Stimulated activated CD4-positive, alpha-beta T cell treated with anti-CD3 and anti-CD28 coated beads, Interleukin-15, amount 100 ng/mL, for 48 hours (primary cell): ENCODE measurements at regions not wholly inside any gene's neighbourhood (a gene's known extent, or its start where the extent isn't known, plus 50 kb on each side); places are given as distances from the start of the nearest gene placed in this dataset.

ENCODE experiments used
- DNase-seq, 2 donors: peaks; one replicate each; pipeline ENCODE4 v3.0.0-alpha.2; 2020; ENCODE audit warnings: low read depth in 2 of 2

- no peak for DNase-seq
Measured at GRCh38 chr17:72342627-72343527, 222.1 kb downstream of the SOX9 start.

- no peak for DNase-seq
Measured at GRCh38 chr17:72343911-72344310, 223.1 kb downstream of the SOX9 start.

GRCh38 chr17:72344613-72345012 is 223.8 kb downstream of the SOX9 start:
- DNase-seq: no peak

GRCh38 chr17:72345088-72345487 is 224.3 kb downstream of the SOX9 start:
- DNase-seq: no peak

DNA sequence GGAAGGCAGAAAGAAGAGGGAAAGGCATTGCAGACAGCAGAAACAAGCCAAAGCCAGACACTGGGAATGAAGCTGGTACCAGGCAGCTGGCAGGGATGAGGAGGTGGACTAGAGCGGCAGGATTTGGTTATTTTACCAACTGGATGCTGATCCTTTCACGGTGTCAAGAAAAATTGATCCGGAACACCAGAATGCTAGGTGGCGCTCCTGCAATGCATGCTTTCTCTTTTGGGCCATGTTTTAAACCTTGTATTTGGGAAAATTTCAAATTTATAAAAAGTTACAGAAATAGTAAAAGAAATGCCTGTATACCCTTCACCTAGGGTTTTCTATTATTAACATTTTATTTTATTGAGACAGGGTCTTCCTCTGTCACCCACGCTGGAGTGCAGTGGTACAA is 224.7 kb downstream of the SOX9 start:
- DNase-seq: no peak

GRCh38 chr17:72346306-72346705 is 225.5 kb downstream of the SOX9 start:
- no peak for DNase-seq

- no peak for DNase-seq
Measured at GRCh38 chr17:72349011-72349410, 228.2 kb downstream of the SOX9 start.

DNA sequence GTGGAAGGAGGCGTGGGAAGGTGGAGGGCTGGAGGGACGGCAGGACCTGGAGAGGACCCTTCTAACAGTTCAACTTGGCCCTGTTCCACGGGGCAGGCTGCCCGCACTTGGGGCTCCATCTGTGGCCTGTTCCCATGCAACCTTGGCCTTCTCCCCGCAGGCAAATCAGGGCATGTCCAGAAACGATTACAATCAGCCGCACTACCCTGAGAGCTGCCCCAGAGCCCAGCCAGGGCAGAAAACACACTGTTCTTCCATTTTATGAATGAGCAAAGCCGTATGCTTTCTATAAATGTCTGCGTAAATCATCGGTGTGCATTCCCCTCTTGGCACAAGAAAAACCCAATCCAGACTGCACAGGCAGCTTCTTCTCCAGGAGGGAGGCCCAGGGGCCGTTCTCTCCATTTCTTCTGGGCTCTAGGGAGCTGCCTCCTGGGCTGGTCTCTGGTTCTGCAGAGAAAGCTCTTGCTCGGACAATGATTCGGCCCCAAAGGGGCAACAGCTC is 228.7 kb downstream of the SOX9 start:
- DNase-seq: no peak

DNA sequence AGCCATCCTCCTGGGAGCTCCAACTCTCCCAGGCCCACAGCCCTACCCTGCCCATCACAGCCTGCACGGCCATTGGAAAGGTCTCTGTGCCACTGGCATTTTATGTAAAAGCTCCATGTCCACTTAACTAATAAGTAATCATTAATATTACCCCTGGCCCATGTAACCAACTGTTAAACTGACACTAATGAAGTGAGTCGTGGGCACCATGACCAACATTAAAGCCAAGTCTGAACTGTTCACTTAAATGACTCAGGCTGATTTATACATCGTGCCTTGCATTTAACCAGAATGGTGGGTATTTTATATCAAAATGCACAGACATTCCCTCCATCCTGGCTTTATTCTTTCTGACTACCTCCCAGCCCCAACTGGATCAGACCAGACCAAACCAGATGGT is 229.3 kb downstream of the SOX9 start:
- no peak for DNase-seq

DNA sequence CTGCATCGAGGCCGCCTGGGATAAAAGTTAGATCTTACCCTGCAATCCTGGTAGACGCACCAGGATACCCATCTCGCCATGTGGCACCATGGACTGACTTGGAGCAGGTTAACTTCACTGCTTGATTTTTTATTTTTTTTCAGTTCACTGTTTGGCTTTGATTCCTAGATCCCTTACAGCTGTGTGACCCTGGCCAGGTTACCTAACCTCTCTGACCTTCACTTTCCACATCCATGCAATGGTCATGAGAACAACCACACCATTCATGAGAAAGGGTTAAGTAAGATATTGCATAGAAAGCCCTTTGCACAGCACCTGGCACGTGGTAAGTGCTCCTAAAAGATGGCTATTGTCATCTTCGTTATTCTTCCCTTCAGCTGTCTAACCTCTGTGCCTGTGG is 230.5 kb downstream of the SOX9 start:
- no peak for DNase-seq

GRCh38 chr17:72351884-72352346 is 231.1 kb downstream of the SOX9 start:
- no peak for DNase-seq

DNA sequence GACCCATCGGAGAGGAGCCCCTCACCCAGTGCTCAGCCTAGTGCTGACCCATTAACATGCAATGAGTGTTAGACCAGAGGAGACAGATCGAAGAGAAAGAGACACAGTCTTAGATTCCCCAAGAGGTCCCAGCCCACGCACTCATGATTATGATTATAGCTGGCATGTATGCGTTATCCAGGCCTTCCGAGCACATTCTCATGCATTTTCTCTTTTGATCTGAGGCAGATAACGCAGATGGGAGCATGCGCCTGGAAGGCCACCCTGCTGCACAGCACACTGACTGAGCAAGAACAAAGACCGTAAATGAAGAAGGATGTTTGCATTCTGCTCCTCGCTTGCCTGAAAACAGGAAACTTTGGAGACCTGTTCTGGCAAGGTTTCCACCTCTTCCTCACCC is 232.7 kb downstream of the SOX9 start:
- DNase-seq: no peak

GRCh38 chr17:72354071-72354470 is 233.3 kb downstream of the SOX9 start:
- DNase-seq: no peak

GRCh38 chr17:72357764-72358365 is 237.0 kb downstream of the SOX9 start:
- no peak for DNase-seq

- no peak for DNase-seq
Measured at GRCh38 chr17:72358465-72358864, 237.6 kb downstream of the SOX9 start.

- no peak for DNase-seq
Measured at GRCh38 chr17:72359274-72359673, 238.5 kb downstream of the SOX9 start.

- DNase-seq: no peak
Measured at GRCh38 chr17:72359811-72360210, 239.0 kb downstream of the SOX9 start.

DNA sequence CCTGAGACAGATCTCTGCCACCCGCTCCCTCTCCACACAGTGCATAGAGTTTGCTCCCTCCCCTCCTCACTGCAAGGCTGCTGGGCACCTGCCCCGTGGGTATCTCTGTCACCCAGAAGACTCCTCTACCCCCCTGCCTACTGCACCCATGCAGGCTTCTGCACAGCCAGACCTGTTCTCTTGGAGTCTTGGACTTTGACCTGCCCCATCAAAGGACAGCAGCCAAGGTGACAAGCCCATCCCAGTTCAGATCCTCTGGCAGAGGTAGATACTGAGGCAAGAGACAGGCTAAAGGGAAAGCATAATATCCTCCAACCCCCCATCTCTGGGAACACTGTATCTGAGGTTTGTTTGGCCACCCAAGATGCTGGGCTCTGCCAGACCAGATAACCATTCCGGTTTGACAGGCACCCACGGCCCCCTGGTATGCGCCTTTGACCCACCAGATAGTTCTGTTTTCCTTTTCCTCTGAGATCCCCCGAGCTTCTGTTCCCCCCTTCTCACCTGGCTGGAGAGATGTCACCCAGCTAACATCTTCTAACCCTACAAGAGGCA is 239.6 kb downstream of the SOX9 start:
- no peak for DNase-seq

GRCh38 chr17:72361892-72362291 is 241.1 kb downstream of the SOX9 start:
- no peak for DNase-seq

DNA sequence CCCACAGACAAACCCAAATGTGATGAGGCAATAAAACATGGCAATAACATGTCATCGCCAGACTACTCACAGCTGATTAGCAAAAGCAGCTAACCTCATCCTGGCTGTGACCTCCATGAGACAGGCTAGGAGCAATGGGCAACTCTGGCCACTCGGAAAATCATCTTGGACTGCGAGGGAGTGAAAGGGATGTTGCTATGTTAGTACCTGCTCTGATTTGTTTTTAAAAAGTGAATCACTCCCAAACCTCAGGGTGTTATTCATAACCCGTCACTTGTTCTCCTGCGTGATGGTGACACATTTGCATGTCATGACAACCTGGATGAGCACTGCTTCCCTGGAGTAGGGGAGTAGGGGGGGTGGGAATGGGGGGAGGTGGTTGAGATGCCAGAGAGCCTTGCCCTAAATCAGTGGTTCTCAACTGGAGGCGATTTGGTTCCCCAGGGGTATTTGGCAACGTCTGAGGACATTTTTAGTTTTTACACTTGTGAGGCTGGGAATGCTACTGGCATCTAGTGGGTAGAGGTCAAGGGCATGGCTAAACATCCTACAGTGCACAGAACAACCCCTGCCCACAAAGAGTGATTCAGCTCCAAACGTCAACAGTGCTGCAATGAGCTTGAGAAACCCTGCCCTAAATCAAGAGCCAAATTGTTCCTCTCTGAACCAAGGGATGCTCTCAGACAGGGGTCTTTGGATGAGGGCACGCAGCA is 241.7 kb downstream of the SOX9 start:
- DNase-seq: no peak

GRCh38 chr17:72363089-72363610 is 242.3 kb downstream of the SOX9 start:
- no peak for DNase-seq

- DNase-seq: no peak
Measured at GRCh38 chr17:72365857-72366414, 245.1 kb downstream of the SOX9 start.
